ENCODE measurements at regions not wholly inside any gene's neighbourhood (a gene's known extent, or its start where the extent isn't known, plus 50 kb on each side); places are given as distances from the start of the nearest gene placed in this dataset.

- Histone ChIP-seq H3K36me3 (ENCODE audit: control insufficient read depth in 4 of 4, insufficient read depth in 4 of 4, low read length in 4 of 4) (no peaks in the 10 kb centered on the region), H3K4me1 (ENCODE audit: control insufficient read depth in 5 of 5, insufficient read depth in 5 of 5, low read length in 5 of 5) (peaks cover 0 to 16% (median 0%) of the 10 kb centered on the region in 5 donors), H3K27me3 (ENCODE audit: control insufficient read depth in 3 of 3, insufficient read depth in 3 of 3, low read length in 2 of 3) (peaks cover 0 to 17% (median 17%) of the 10 kb centered on the region in 3 donors), H3K9ac (ENCODE audit: insufficient read depth in 1 of 2, low read length in 2 of 2) (no peak overlapping the region), H3K27ac (ENCODE audit: low read depth in 1 of 2, low read length in 1 of 2) (no peak overlapping the region), H3K9me3 (ENCODE audit: control insufficient read depth in 4 of 4, insufficient read depth in 3 of 4, low read length in 3 of 4) (peaks cover 0 to 2% (median 0%) of the 10 kb centered on the region in 4 donors), H3K4me3 (no peak overlapping the region)
- ATAC-seq (ENCODE audit: insufficient read depth, low FRiP score) (no peak), DNase-seq (peak in 2 of 3 donors; percentile 42 to 49)
- 75 to 86% methylated on average over 1 of the region's 1 CpG for WGBS, 2 donors
- TF ChIP-seq CTCF (IDR thresholded peaks at IDR 0.05; ENCODE audit: control extremely low read depth, extremely low read depth): no peak
These were observed 204.2 kb upstream of the HMGA2 start for GRCh38 chr12:65620046-65620445.

DNA sequence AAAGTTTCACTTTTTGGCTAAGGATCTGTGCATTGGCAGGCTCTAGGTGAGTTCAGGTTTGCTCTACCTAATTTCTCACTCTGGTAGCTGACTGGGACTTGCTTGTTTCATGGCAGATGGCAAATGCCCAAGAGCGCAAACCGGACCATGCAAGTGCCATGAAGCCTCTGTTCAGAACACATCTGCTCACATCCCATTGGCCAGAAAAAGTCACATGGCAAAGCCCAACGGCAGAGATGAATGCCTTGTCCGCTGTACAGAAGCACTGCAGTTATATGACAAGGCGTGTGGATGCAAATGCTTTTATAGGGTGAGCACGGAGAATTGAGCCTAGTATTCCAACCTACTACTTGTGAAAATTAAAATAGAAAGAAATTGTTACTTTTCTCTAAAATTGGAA lies 202.2 kb upstream of the HMGA2 start:
- no peak for ATAC-seq (ENCODE audit: insufficient read depth, low FRiP score)
- TF ChIP-seq CTCF (IDR thresholded peaks at IDR 0.05; ENCODE audit: control extremely low read depth, extremely low read depth): no peak
- DNase-seq: no peak
- no peak overlapping the region for H3K27ac ChIP-seq (ENCODE audit: low read depth in 1 of 2, low read length in 1 of 2)
- H3K4me3 ChIP-seq: no peak overlapping the region
- H3K9ac ChIP-seq (ENCODE audit: insufficient read depth in 1 of 2, low read length in 2 of 2): no peak overlapping the region
- peaks cover 0 to 8% (median 0%) of the 10 kb centered on the region in 5 donors for H3K4me1 ChIP-seq (ENCODE audit: control insufficient read depth in 5 of 5, insufficient read depth in 5 of 5, low read length in 5 of 5)
- H3K36me3 ChIP-seq (ENCODE audit: control insufficient read depth in 4 of 4, insufficient read depth in 4 of 4, low read length in 4 of 4): no peaks in the 10 kb centered on the region
- peaks cover 0 to 17% (median 14%) of the 10 kb centered on the region in 3 donors for H3K27me3 ChIP-seq (ENCODE audit: control insufficient read depth in 3 of 3, insufficient read depth in 3 of 3, low read length in 2 of 3)
- 94 to 95% methylated on average over 6 of the region's 6 CpGs for WGBS, 2 donors
- peaks cover 0 to 2% (median 0%) of the 10 kb centered on the region in 4 donors for H3K9me3 ChIP-seq (ENCODE audit: control insufficient read depth in 4 of 4, insufficient read depth in 3 of 4, low read length in 3 of 4)

DNA sequence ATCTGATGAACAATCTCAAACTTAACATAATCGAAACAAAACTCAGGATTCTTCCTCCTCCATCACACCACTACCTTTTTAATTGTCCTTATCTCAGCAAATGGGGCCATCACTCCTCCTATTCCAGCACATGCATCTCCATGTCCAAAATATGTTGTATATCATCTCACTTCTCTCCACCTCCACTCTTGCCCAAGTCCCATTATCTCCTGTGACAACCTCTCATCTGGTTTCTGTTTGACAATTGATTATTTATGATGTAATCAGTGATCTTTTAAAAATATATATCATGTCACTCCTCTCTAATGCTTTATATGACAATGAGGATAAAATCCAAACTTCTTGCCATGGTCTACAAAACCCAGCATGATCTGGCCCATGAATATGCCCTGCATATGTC lies 200.8 kb upstream of the HMGA2 start:
- ATAC-seq (ENCODE audit: insufficient read depth, low FRiP score): no peak
- TF ChIP-seq CTCF (IDR thresholded peaks at IDR 0.05; ENCODE audit: control extremely low read depth, extremely low read depth): no peak
- Histone ChIP-seq H3K27ac (ENCODE audit: low read depth in 1 of 2, low read length in 1 of 2) (no peak overlapping the region), H3K9me3 (ENCODE audit: control insufficient read depth in 4 of 4, insufficient read depth in 3 of 4, low read length in 3 of 4) (peaks cover 0 to 5% (median 0%) of the 10 kb centered on the region in 4 donors), H3K4me1 (ENCODE audit: control insufficient read depth in 5 of 5, insufficient read depth in 5 of 5, low read length in 5 of 5) (peaks cover 0 to 8% (median 0%) of the 10 kb centered on the region in 5 donors), H3K36me3 (ENCODE audit: control insufficient read depth in 4 of 4, insufficient read depth in 4 of 4, low read length in 4 of 4) (no peaks in the 10 kb centered on the region), H3K27me3 (ENCODE audit: control insufficient read depth in 3 of 3, insufficient read depth in 3 of 3, low read length in 2 of 3) (peaks cover 0 to 17% (median 10%) of the 10 kb centered on the region in 3 donors), H3K9ac (ENCODE audit: insufficient read depth in 1 of 2, low read length in 2 of 2) (no peak overlapping the region), H3K4me3 (no peak overlapping the region)
- 85 to 100% methylated on average over 1 of the region's 1 CpG for WGBS, 2 donors
- DNase-seq: no peak

DNA sequence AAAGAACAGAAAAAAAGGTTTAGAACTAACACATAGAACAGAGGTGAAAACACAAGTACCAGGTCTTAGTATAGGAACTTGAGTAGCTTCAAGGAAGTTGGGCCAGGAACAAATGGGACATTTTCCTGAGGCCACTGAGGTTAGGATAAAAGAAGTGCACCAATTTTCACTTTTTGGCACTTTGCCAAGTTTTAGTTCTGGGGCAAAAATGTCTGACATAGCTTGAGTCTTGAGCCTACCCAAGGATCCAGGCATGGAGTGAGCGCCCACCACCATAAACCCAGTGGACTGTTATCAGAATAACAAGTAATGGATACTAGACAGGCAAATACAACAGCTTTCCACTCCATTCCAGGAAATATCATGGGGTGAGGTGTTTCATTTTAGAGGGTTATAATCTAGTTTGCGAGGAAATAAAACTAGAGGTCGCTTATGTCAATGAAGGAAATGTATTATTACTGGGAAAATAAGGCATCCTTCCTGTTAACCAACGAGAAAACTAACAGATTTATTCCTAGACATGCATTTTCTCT lies 199.7 kb upstream of the HMGA2 start:
- Histone ChIP-seq H3K9ac (ENCODE audit: insufficient read depth in 1 of 2, low read length in 2 of 2) (no peak overlapping the region), H3K4me3 (no peak overlapping the region), H3K27ac (ENCODE audit: low read depth in 1 of 2, low read length in 1 of 2) (no peak overlapping the region), H3K27me3 (ENCODE audit: control insufficient read depth in 3 of 3, insufficient read depth in 3 of 3, low read length in 2 of 3) (peaks cover 0 to 20% (median 14%) of the 10 kb centered on the region in 3 donors), H3K4me1 (ENCODE audit: control insufficient read depth in 5 of 5, insufficient read depth in 5 of 5, low read length in 5 of 5) (peaks cover 0 to 6% (median 0%) of the 10 kb centered on the region in 5 donors), H3K36me3 (ENCODE audit: control insufficient read depth in 4 of 4, insufficient read depth in 4 of 4, low read length in 4 of 4) (no peaks in the 10 kb centered on the region), H3K9me3 (ENCODE audit: control insufficient read depth in 4 of 4, insufficient read depth in 3 of 4, low read length in 3 of 4) (peaks cover 0 to 5% (median 0%) of the 10 kb centered on the region in 4 donors)
- 76 to 90% methylated on average over 4 of the region's 4 CpGs for WGBS, 2 donors
- no peak for TF ChIP-seq CTCF (IDR thresholded peaks at IDR 0.05; ENCODE audit: control extremely low read depth, extremely low read depth)
- ATAC-seq (ENCODE audit: insufficient read depth, low FRiP score) (no peak), DNase-seq (no peak)
